IPS-NIHi7 (cell line): ENCODE measurements at regions not wholly inside any gene's neighbourhood (a gene's known extent, or its start where the extent isn't known, plus 50 kb on each side); places are given as distances from the start of the nearest gene placed in this dataset.
A peak's percentile ranks its signal among the peaks of the same experiment; 100 is the strongest.

Experiments used
- DNase-seq: peaks from one replicate; pipeline ENCODE4 v3.0.0; 2012; ENCODE audit warnings: mixed read lengths; ENCODE audit errors: extremely low spot score

GRCh38 chr18:4639628-4640310 is 184.7 kb upstream of the DLGAP1 start:
- DNase-seq = no peak

GRCh38 chr18:4638680-4639079 is 183.6 kb upstream of the DLGAP1 start:
- DNase-seq = no peak

DNA sequence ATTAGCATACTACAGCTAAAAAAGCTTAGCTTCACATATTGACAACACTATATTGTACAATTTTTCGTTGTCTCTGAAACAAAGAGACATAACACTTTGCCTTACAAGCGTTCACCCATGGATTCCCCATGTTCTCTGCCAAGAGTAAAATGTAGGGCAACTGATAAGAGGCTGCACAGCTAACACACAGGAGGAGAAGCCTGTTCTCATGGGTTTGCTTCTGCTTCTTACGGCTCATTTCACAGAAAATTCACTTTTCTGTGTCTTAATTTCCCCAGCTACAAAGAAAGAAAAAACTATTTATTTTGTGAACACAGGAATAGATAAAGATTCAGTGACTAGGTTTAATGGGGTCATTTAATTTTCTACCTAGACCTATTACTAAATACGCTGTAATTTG is 182.8 kb upstream of the DLGAP1 start:
- DNase-seq = no peak

DNA sequence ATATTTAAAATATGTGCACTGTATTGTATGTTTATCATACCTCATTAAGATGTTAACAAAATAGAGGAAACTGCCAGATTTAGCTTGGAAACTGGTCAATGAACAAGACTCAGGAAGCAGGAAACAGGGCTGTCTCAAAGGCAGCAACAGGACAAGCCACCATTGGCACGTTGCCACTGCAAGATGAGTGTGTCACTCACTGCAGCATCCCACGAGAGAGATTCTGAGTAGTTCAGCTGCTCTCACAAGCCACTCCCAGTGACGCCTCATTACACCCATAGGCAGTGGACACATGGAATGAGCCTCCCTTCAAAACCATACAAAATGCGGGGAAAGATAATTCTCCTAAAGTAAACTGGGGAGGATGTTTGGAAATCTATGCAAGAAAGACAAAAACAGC is 181.9 kb upstream of the DLGAP1 start:
- DNase-seq = no peak

- peak; percentile 29 for DNase-seq
Observed at GRCh38 chr18:4631239-4631638, 176.1 kb upstream of the DLGAP1 start.

- DNase-seq = no peak
Observed at GRCh38 chr18:4605212-4605611, 150.1 kb upstream of the DLGAP1 start.

DNA sequence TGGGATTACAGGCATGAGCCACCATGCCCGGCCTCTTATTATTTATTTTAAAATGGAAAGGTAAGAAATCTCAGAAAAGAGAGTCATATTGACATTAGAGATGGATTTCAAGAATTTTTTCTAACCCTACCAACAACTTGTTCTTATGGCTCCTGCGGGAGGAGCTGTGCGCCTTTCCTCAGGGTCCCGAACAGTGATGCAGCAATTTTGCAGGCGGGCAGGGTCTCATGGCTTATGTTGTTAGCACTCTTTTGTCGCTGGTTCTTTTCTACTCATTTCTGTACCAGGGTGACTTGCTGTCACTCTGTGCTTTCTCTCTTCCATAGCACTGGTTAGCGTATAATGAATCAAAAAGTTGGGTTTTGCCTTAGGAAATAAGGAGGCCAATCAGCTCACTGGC is 148.8 kb upstream of the DLGAP1 start:
- peak; percentile 21 for DNase-seq

GRCh38 chr18:4599312-4599711 is 144.2 kb upstream of the DLGAP1 start:
- peak; percentile 48 for DNase-seq

DNA sequence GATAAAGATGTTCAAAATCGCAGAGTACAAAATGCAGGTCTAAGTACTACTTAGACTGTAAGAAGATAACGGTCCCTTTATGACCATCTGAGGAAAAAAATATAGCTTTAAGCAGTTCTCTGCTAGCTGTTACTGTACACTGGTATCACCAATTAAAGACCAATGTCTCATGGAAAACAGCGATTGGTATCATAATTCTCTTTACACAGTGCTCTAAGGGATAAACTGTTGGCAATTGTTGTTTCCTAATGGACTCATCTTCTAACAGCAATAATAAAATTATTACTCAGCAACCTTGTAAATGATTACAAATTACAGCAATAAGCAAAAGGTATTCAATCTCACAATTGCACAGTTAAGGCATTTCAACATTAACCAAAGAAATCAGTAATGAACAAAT is 142.2 kb upstream of the DLGAP1 start:
- DNase-seq = no peak

DNA sequence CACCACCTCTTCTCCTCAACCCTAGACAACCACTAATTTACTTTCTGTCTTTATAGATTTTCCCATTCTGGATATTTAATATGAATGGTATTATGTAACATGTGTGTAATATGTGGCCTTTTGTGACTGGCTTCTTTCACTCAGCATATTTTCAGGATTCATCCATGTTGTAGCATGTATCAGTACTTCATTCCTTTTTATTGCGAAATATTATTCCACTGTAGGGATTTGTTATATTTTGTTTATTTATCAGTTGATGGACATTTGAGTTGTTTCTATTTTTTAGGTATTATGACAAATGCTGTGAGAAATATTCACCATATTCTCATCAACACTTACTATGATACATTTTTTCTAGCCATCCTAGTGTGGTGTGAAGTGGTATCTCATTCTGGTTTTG is 138.8 kb upstream of the DLGAP1 start:
- no peak for DNase-seq

GRCh38 chr18:4593459-4593858 is 138.4 kb upstream of the DLGAP1 start:
- no peak for DNase-seq

DNA sequence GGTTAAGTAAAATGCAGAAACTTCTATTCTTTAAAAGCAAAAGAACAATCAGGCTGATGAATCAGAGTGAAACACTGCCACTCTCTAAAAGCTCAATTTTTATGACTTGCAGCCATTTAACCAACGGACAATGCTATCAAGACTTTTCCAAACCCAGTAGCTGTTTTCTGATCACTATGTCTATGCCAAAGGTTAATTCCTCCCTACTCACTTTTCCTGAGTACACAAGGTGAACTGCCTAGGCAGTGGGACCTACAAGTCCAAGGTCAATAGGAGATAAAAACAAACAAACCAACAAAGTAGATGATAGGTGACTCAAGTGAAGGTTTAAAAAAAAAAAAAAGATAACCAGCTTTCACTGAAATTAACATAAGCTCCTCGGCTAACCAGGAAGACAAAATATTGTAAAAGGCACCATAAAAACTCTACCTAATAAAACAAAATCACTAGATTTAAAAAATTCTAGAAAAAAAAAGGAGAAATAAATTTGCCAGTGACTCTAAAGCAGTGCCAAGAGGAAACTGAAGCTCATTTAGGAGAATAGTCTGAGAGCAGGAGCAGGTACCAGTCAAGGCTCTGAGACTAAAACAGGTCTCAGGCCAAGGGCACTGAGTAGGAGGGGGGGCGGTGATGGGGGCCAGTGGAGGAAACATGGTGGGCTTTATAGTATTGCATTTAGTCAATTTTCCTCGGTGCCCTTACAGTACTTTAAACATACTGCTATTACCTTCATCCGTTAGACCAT is 134.1 kb upstream of the DLGAP1 start:
- no peak for DNase-seq

GRCh38 chr18:4587204-4587603 is 132.1 kb upstream of the DLGAP1 start:
- no peak for DNase-seq

DNA sequence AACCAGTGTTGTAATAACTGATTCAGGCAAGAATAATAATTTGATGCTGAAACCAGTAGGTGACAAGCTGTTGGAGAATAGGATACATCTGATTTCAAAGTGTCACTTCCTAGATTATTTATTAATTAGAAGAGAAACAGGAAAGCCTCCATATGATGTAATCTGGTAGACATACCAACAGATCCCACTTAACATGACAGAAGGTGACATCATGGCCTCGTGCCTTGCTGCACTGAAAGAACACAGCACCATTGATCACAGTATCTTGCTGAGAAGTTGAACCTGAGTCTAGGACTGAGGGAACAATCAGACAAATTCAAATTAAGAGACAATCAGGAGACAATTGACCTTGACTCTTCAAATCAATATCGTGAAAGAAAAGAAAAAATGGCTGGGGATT is 131.6 kb upstream of the DLGAP1 start:
- no peak for DNase-seq

DNA sequence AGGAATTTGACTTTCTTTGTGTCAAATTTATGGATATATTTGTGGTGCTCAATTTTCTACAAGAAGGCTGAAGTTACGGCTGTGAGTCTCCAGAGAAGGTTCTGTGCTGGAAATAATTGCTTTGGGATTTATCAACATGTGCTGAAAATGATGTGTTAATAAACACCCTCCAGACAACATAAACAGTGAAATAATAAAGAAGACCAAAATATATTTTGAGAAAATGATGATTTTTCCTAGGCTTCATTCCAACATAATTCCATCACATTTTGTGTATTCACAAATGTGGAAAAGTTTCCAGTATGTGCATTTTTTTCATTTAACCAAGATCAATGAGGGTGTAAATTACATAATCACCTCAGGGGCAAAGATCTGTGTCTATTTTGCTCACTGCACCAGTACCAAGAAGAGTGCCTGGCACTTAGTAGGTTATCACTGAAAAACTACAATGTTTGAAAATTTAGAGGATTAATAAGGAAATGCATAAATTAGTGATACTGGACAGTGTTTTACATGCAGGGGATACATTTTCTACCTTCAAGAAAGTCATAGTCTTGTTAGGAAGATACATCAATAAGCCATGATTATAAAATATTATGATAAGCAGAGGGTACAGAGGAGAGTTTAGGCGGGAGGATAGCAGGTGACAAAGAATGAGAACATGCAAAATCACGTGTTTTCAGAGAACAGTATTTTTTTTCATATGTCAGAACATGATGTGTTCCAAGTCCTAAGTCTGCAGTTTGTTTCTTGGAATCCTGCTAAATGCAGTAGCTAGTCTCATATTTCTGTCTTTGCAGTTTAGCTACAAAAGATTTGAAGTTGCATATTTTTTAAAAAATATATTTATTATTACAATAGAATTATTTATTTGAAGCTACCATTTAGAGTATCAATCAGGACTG is 127.6 kb upstream of the DLGAP1 start:
- DNase-seq = no peak

DNA sequence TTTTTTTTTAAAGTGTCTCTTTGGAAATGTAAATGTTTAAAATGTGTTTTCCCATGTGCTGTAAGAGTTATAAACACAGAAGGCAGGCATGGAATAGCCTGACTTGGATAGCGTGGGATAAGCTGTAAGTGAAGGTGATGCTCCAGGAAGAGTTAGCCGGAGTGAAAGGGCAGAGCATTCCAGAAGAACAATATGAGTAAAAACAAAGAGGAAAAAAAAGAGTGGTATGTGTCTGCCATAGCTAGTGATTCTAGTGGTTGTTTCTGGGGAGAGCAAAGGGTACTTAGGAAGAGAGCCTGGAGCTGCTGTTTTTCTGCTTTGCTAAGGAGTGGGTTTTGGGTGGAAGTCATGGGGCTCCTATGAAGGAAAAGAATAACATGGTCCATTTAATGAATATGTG is 126.9 kb upstream of the DLGAP1 start:
- DNase-seq = no peak

- no peak for DNase-seq
Observed at GRCh38 chr18:4578449-4578848, 123.3 kb upstream of the DLGAP1 start.

- no peak for DNase-seq
Observed at GRCh38 chr18:4573735-4574134, 118.6 kb upstream of the DLGAP1 start.

- DNase-seq = no peak
Observed at GRCh38 chr18:4557502-4557901, 102.4 kb upstream of the DLGAP1 start.

DNA sequence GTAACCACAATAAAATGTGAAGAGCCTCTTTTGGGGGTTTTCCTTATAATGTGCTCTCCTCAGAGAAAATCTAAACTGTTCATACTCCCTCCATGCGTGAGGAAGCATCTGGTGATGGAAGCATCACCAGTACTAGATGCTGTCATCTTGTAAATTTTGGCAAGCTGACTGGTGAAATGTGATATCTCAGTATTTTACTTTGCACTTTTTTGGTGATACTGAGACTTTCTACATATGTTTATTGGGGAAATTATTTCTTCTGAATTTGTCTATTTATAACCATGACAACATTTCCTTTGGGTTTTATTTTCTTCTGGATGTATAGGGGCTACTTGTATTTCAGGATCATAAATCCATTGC is 95.9 kb upstream of the DLGAP1 start:
- no peak for DNase-seq

GRCh38 chr18:4549164-4549872 is 94.2 kb upstream of the DLGAP1 start:
- DNase-seq = no peak

- DNase-seq = no peak
Observed at GRCh38 chr18:4547126-4547525, 92.0 kb upstream of the DLGAP1 start.
